Heart left ventricle (tissue), 16 donors: ENCODE measurements at regions not wholly inside any gene's neighbourhood (a gene's known extent, or its start where the extent isn't known, plus 50 kb on each side); places are given as distances from the start of the nearest gene placed in this dataset.
"Not testable (repeated sequence)": the region's sequence is repeated elsewhere in the genome, so short reads cannot be mapped to it uniquely, and the experiment has no call there.

Experiments used
- ATAC-seq, 4 donors: fragments of 200-7000 bp; cut with Tn5 transposase; one replicate each; pipeline ENCODE4 v1.9.1; 2020 to 2022; ENCODE audit warnings: moderate library complexity in 4 of 4, mild to moderate bottlenecking in 3 of 4, moderate number of reproducible peaks in 1 of 4
- DNase-seq, 5 donors: peaks; one replicate each; pipeline ENCODE4 v3.0.0-alpha.2; 2020
- H3K27ac ChIP-seq, 12 donors: fragments of 200-600 bp; sonication (generic) in 4 of 12; one replicate each; pipeline versions ENCODE4 v1.5.0 to v1.8.0; 2016 to 2022; ENCODE audit warnings: mild to moderate bottlenecking in 2 of 12
- H3K27me3 ChIP-seq, 9 donors: fragments of 200-600 bp; sonication (generic) in 2 of 9; one replicate each; pipeline versions ENCODE4 v1.5.1 to v1.8.0; 2016 to 2022; ENCODE audit warnings: mild to moderate bottlenecking in 3 of 9
- H3K36me3 ChIP-seq, 9 donors: fragments of 200-600 bp; sonication (generic) in 2 of 9; one replicate each; pipeline versions ENCODE4 v1.5.0 to v1.8.0; 2018 to 2022; ENCODE audit warnings: mild to moderate bottlenecking in 2 of 9
- H3K4me1 ChIP-seq, 12 donors: fragments of 200-600 bp; sonication (generic) in 4 of 12; one replicate each; pipeline versions ENCODE4 v1.5.0 to v1.8.0; 2016 to 2022; ENCODE audit warnings: mild to moderate bottlenecking in 3 of 12
- H3K4me3 ChIP-seq, 12 donors: fragments of 200-600 bp; sonication (generic) in 4 of 12; one replicate each; pipeline versions ENCODE4 v1.5.0 to v1.8.0; 2017 to 2022; ENCODE audit warnings: mild to moderate bottlenecking in 9 of 12, moderate library complexity in 4 of 12
- H3K9me3 ChIP-seq, 12 donors: fragments of 200-600 bp; sonication (generic) in 4 of 12; one replicate each; pipeline versions ENCODE4 v1.5.0 to v1.8.0; 2016 to 2022; ENCODE audit warnings: mild to moderate bottlenecking in 1 of 12
- CTCF ChIP-seq, 12 donors: fragments of 200-600 bp; sonication (generic) in 4 of 12; IDR thresholded peaks; one replicate each; pipeline versions ENCODE4 v1.5.0 to v1.8.0; 2018 to 2022; ENCODE audit warnings: antibody characterized with exemption in 12 of 12, mild to moderate bottlenecking in 5 of 12
- POLR2A ChIP-seq, 2 donors: fragments of 450-650 bp; IDR thresholded peaks; one replicate each; pipeline ENCODE4 v1.6.1; 2017; ENCODE audit warnings: antibody characterized with exemption in 2 of 2, mild to moderate bottlenecking in 2 of 2, moderate library complexity in 2 of 2
- WGBS, 4 donors: extraction: QIAGEN DNeasy Blood & Tissue Kit in 2 of 4; methylation state at CpG; one replicate each; pipeline versions ENCODE4 v1.1.5 to v1.1.7; 2013 to 2018; 5-methylcytosine and 5-hydroxymethylcytosine counted together
- intact Hi-C, 10 donors: fragments of 100-400 bp; cut with DNase I; formaldehyde crosslinking; loops; one replicate each; pipeline versions ENCODE4 v1.11.1 to v1.14.2; 2022
- donor health status: ischemic (EF 13 %, LVEDD 7.1; RV severe dilation, severe dysfunction).
- donor health status: healthy with polysubstance abuse.
- donor health status: DM: no; HTN: yes; CAD: no.
- donor health status: DM: no; HTN: no; CAD: no.
- donor health status: ischemic (EF 25% LVEDD 6.9; RV normal size, moderate dysfunction).
- donor health status: ischemic (EF 25% LVEDD 5.7; RV mildly dilated, moderate dysfunction).
- donor health status: healthy.
- donor health status: DM: yes; HTN: yes; CAD: no.
- donor health status: ischemic (EF 35%, LVEDD 5.7; RV mildly dilated, moderate dysfunction).
- donor health status: nonischemic (EF 11% LVEDD 7.7; RV severe dilation, severe dysfunction).
- donor health status: DM: yes; HTN: yes; CAD: no.
- donor health status: PGD.
- donor health status: ischemic (EF 29% LVEDD 5.4; RV normal size, mild dysfunction).
- donor health status: nonischemic (EF 23%, LVEDD 6.1; RV moderate dilation, normal function).

DNA sequence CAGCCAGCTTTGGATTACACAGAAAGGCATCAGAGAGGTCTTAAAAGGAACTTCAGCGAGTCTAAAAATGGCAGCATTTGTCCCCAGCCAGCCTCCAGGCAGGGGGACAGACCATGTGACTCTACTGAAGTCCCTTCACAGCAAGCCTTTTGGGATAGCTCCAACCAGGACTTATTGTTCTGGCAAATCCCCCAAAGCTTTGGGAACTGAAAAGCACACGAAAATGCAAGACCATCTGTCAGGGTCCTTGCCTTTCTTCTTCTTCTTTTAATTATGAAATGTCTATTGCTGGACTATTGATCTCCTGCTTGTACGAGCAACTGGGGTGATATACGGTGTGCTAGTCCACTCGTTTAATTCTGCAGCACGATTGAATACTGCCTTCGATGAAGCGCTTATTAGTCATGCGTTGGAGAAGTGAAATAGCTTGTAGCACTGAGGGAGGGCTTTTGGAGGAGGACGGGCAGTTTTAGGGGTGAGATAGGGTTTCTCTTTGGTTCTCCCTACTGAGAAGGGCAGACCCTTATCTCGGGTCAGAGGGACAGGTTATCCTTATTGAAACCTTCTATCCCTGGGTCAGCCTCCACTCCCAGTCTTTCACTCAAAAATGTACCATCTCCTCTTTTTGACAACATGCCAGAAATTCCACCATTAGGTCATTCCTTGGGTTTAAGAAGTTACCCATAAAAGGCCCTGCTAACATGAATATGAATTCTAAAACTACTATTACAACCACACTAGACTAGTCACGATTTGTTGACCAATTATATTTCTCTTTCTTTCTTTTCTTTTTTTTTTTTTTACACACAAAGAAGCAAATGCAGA, 416.4 kb downstream of the MIAT start:
- TF ChIP-seq POLR2A (IDR thresholded peaks at IDR 0.05) (no peak), CTCF (IDR thresholded peaks at IDR 0.05) (no peak)
- H3K27me3 ChIP-seq: peaks cover 0 to 49% (median 13%) of the 10 kb centered on the region in 9 donors
- DNase-seq (no peak), ATAC-seq (no peak)
- no peaks in the 10 kb centered on the region for H3K36me3 ChIP-seq
- no peak overlapping the region for H3K27ac ChIP-seq
- no peaks in the 10 kb centered on the region for H3K4me1 ChIP-seq
- intact Hi-C loops: no loop called here
- 63 to 68% (median 68%) methylated on average over 12 of the region's 12 CpGs for WGBS, 4 donors
- peaks cover 0 to 4% (median 0%) of the 10 kb centered on the region in 12 donors for H3K9me3 ChIP-seq
- H3K4me3 ChIP-seq: no peak overlapping the region

- DNase-seq: no peak
- no peak for ATAC-seq
- WGBS, 4 donors: 40 to 53% (median 50%) methylated on average over 6 of the region's 6 CpGs
- no peaks in the 10 kb centered on the region for H3K36me3 ChIP-seq
- H3K4me1 ChIP-seq: no peaks in the 10 kb centered on the region
- intact Hi-C loops: no loop called here
- H3K9me3 ChIP-seq: peaks cover 0 to 4% (median 0%) of the 10 kb centered on the region in 12 donors
- TF ChIP-seq CTCF (IDR thresholded peaks at IDR 0.05) (no peak), POLR2A (IDR thresholded peaks at IDR 0.05) (no peak)
- no peak overlapping the region for H3K27ac ChIP-seq
- H3K27me3 ChIP-seq: peaks cover 0 to 53% (median 18%) of the 10 kb centered on the region in 9 donors
- H3K4me3 ChIP-seq: no peak overlapping the region
These were observed 417.8 kb downstream of the MIAT start for GRCh38 chr22:27075028-27075678.

GRCh38 chr22:27075891-27076290, 418.5 kb downstream of the MIAT start:
- Histone ChIP-seq H3K36me3 (no peaks in the 10 kb centered on the region), H3K4me1 (no peaks in the 10 kb centered on the region), H3K4me3 (no peak overlapping the region), H3K9me3 (peaks cover 0 to 4% (median 0%) of the 10 kb centered on the region in 12 donors), H3K27me3 (peaks cover 0 to 46% (median 19%) of the 10 kb centered on the region in 9 donors), H3K27ac (no peak overlapping the region)
- no peak for ATAC-seq
- DNase-seq: no peak
- TF ChIP-seq CTCF (IDR thresholded peaks at IDR 0.05) (no peak), POLR2A (IDR thresholded peaks at IDR 0.05) (no peak)
- intact Hi-C loops: no loop called here
- 36 to 40% (median 38%) methylated on average over 6 to 7 of the region's 7 CpGs for WGBS, 4 donors

DNA sequence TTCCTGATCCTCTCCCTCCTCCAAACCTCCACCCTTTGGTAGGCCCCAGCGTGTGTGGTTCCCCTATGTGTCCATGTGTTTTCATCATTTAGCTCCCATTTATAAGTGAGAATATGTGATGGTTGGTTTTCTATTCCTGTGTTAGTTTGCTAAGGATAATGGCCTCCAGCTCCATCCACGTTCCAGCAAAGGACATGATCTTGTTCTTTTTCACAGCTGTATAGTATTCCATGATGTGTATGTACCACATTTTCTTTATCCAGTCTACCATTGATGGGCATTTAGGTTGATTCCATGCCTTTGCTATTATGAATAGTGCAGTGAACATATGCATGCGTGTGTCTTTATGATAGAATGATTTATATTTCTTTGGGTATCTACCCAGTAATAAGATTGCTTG, 420.7 kb downstream of the MIAT start:
- H3K36me3 ChIP-seq, H3K4me1 ChIP-seq, intact Hi-C loops, H3K27ac ChIP-seq, H3K9me3 ChIP-seq, DNase-seq, ATAC-seq, H3K4me3 ChIP-seq: not testable (repeated sequence)
- WGBS, 4 donors: 88 to 94% (median 89%) methylated on average over 3 of the region's 3 CpGs
- peaks cover 0 to 49% (median 17%) of the 10 kb centered on the region in 9 donors for H3K27me3 ChIP-seq
